GM12874 (cell line): ENCODE measurements at regions not wholly inside any gene's neighbourhood (a gene's known extent, or its start where the extent isn't known, plus 50 kb on each side); places are given as distances from the start of the nearest gene placed in this dataset.

Experiments used
- TF ChIP-seq, protein P1 (sequence below): IDR thresholded peaks from 2 replicates; pipeline ENCODE4 v1.5.1; 2011; ENCODE audit warnings: low read depth, mild to moderate bottlenecking, control low read depth, low read length, moderate library complexity; ENCODE audit not compliant: insufficient read depth

DNA sequence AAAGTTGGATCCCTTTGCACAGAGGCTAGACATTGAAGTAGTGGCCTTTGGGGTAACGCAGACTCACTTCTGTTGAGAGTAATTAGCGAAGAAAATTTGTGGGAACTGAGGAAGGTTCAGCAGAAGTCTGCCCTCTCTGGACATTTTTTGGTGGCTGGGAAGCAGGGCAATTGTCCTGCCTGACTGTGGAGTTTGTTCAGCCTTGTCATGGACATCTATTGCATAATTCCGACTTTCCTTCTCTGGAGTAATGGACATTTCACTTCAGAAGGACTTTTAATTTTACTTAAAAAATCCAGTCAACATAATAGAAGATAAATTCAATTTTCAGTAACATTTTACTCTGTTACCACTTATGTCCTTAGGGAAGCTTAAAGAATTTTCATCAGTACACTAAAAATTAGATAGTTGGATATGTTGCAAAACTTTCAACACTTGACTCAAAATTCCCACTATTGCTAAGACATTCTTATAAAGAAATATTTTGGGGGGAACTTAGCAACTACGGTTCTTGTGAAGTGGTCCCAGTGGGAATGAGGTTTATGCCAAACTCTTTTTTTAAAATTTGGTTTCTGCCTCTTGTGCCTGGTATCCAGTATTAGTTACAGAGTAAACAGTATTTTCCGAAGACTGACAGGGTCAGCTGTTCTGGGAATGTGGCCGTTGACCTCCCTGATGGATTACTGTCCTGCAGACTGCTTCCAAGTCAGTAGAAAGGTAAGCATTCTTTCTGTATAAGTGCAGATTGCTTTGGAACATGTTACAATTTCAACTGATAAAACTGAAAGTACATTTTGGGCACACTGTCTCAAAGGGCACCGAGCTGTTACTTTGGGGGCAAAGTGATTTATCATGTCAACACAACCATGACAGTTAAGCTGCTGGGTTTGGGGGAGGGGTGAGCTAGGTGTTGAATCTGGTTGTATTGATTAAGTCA, 100.6 kb upstream of the MLIP start:
- TF ChIP-seq, protein P1, sequence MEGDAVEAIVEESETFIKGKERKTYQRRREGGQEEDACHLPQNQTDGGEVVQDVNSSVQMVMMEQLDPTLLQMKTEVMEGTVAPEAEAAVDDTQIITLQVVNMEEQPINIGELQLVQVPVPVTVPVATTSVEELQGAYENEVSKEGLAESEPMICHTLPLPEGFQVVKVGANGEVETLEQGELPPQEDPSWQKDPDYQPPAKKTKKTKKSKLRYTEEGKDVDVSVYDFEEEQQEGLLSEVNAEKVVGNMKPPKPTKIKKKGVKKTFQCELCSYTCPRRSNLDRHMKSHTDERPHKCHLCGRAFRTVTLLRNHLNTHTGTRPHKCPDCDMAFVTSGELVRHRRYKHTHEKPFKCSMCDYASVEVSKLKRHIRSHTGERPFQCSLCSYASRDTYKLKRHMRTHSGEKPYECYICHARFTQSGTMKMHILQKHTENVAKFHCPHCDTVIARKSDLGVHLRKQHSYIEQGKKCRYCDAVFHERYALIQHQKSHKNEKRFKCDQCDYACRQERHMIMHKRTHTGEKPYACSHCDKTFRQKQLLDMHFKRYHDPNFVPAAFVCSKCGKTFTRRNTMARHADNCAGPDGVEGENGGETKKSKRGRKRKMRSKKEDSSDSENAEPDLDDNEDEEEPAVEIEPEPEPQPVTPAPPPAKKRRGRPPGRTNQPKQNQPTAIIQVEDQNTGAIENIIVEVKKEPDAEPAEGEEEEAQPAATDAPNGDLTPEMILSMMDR = no peak

DNA sequence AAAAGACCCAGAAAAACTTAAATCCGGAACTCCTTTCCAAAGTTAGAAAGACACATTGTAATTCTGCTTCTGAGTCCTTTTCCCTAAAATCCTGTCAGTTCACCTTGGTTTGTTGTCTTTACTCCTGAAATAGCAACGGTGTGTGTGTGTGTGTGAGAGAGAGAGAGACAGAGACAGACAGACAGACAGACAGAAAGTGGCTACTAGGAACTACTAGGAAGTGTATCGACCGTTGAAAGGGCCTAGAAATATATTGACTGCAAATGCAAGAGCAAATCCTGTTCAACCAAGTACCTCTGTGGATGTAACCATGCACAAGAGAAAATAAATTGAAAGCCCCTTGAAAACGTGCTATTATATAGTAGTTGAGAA, 100.0 kb upstream of the MLIP start:
- TF ChIP-seq, protein P1 = no peak

DNA sequence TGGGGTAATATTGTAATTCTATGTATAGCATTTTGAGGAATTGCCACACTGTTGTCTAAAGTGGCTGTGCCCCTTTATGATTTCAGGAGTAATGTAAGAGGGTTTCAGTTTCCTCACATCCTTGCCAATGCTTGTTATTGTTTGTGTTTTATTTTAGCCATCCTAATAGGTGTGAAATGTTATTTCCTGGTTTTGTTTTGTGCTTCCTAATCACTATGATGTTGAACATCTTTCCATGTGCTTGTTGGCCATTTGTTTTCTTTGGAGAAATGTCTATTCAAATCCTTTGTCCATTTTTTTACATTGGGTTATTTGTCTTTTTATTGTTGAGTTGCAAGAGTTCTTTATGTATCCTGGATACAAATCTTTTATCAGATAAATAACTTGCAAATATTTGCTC, 97.3 kb upstream of the MLIP start:
- TF ChIP-seq, protein P1 = no peak

DNA sequence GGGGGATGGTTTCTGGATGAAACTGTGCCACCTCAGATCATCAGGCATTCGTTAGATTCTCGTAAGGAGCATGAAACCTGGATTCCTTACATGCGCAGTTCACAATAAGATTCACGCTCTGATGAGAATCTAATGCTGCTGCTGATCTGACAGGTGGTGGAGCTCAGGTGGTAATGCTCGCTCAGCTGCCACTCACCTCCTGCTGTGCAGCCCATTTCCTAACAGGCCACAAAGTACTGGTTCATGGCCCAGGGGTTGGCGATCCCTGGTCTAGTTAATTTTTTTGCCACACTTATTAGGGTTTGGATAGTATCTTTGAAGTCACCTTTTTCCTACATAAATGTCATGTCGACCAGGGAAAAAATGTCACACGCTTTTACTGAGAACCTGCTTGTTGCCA, 96.8 kb upstream of the MLIP start:
- TF ChIP-seq, protein P1 = no peak

DNA sequence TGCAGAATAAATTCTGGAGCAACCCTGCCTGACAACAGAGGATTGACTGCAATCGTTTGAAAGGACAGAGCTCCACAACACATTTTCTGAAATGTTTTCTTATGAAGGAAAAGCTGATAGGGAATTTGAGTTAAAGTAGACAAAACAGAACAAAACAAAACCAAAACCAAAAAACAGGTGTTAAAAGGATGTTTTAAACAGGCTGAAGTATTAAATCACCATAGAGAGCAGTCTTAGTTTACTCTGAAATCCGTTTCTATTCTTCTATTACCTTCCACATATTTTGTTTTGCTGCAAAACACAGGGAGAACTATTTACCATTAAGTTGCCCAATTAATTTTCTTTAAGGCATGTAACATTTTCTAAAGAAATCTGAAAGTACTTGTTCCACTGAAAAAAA, 93.4 kb upstream of the MLIP start:
- TF ChIP-seq, protein P1 = no peak

DNA sequence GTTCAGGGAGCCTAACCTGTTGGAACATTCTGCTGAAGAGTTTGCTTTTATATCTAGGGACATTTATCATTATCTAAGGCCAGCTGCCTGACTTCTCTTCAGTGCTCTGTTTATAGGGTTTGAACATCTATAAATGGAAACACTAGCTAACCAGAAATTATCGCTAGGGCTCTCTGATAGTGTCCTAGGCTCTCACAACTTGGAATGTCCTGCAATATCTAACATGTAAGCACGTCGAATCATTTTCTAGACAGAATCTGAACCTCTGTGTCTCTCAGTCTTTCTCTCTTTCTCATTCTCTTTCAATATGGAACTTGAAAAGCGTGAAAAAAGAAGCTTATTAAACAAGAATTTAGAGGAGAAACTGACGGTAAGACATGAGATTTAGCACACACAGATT, 92.5 kb upstream of the MLIP start:
- TF ChIP-seq, protein P1 = no peak

DNA sequence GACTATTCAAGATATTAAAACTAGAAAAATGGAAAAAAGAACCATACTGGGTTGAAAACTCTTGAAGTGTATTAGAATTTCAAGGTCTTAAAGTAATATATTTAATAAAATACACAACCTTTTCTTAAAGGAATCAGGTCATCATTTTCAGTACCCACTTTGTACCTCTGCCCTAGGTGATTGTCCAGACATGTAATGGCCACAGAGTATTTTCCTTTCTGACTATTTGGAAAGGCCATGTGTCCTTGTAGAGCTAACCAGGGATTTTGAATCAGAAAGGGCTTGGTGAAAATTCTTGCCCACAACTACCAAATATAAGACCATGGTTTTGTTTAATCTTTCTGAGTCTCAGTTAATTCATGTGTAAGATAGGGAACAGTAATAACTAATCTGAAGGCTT, 91.4 kb upstream of the MLIP start:
- TF ChIP-seq, protein P1 = no peak
